ENCODE measurements at regions not wholly inside any gene's neighbourhood (a gene's known extent, or its start where the extent isn't known, plus 50 kb on each side); places are given as distances from the start of the nearest gene placed in this dataset.
"Not testable (repeated sequence)": the region's sequence is repeated elsewhere in the genome, so short reads cannot be mapped to it uniquely, and the experiment has no call there.

DNA sequence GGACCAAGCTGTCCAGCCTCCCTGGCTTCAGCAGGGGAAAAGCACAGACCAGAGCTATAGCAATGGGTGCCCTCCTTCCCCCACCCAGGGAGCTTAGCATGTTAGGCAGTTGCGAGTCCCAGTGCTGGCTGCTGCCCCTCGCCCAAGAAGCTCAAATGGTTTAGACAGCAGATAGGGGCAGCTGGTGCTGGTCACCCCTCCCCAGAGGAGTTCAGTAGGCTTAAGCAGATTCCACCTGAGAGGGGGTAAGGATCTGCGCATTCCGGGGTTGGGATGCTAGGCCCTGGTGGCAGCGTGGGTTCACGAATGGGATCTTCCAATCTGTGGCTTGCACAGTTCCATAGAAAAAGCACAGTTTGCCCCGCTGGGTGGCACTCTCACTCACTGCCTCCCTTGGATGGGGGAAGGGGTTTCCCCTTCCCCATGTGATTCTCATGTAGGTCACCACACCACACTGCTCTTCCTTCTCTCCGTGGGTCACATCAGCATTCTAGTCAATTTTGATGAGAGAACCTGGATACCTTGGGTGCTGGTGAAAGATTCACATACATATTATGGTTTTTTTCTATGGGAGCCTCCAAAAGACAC, 665.6 kb downstream of the C12orf50 start:
- no peak for DNase-seq (ENCODE audit: extremely low read depth, low read depth, low spot score)

DNA sequence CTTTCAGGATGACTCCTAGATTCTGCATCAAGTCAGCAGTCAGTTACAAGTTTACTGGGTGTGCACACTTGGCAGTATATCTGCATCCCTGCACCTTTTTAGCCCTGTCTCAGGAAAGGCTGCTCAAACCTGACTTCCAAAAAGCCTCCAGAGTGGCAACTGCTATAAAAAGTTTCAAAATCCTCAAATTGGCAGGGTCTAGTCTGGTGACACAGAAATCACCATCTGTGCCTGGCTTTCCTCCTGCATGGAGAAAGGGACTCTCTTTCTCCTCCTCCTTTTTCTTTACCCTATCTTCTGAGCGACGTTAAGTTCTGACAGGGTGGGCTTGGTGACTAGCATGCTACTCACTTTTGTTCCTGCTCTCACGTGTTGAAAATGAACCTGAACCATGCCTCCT, 679.5 kb downstream of the C12orf50 start:
- no peak for DNase-seq (ENCODE audit: extremely low read depth, low read depth, low spot score)

DNA sequence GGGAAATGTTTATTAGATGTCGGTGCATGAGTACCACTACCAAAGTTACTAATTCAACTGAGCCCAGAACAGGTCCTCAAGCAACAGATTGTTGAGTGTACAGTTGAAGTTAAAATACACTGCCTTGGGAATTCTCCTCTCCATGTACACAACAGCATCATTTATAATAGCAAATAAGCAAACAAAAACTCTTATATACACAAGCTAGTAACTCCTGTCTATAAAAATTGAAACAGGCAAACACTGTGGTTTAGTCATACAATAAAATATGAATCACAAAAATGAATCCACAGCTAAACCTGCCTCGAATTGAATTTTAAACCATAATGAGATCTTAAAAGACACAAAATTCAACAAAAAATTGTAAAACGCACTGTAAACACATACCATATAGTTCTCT, 681.1 kb downstream of the C12orf50 start:
- no peak for DNase-seq (ENCODE audit: extremely low read depth, low read depth, low spot score)

DNA sequence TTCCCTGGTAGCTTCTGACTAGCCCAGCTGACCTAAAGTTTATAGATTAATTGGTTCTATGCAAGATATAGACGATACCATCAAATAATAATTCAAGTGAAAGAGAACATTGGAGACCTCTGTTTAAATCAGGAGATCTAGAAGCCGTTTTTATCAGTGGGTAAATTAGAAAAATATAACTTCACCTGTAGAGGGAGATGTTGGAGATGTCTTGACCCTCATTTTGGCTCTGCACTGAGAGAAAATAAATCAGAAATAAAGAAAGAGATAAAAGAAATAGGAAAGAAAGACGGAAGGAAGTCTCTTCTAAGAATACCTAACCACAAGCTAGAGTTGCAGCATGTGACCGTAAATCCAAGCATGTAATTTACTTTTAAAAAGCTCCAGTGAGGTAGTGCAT, 684.5 kb downstream of the C12orf50 start:
- no peak for DNase-seq (ENCODE audit: extremely low read depth, low read depth, low spot score)

DNA sequence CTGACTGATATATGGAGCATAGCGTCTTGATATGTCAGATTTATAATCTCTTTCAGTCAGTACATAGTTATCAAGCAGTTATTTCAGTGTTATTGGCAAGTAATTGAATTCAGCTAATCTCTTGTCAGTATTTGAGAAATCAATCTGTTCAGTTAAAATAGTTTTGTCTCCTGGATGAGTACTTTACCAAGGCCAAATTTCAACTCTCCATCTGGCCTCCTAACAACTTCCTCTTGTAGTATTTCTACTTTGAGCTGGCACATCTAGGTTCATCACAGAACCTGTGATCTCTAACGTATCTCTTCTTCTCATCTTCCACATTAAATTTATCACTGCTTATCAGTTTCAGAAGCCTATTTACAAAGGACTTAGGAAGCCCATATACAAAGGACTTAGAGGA, 690.5 kb downstream of the C12orf50 start:
- no peak for DNase-seq (ENCODE audit: extremely low read depth, low read depth, low spot score)

DNA sequence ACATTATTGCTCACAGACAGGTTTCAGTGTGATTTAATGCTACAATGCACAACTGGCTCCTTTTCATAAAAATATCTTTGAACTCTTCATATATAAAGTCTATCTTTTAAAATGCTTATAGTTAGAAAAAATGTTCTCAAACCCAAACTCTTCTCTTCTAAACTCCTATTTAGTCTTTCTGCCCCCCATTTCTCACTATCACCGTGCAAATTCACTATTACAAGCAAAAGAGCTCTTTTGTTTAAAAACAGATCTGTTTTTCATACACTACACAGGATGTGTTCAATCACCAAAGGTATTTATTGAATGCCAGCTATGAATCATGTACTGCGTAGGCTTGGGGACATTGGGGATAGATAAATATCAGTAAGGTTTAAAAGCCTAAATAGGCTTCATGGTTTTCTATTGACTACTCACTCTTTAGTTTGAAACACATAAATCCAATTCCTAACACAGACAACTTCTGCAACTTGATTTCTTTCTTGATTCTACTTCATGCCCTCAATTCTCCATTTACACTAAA, 692.3 kb downstream of the C12orf50 start:
- no peak for DNase-seq (ENCODE audit: extremely low read depth, low read depth, low spot score)

DNA sequence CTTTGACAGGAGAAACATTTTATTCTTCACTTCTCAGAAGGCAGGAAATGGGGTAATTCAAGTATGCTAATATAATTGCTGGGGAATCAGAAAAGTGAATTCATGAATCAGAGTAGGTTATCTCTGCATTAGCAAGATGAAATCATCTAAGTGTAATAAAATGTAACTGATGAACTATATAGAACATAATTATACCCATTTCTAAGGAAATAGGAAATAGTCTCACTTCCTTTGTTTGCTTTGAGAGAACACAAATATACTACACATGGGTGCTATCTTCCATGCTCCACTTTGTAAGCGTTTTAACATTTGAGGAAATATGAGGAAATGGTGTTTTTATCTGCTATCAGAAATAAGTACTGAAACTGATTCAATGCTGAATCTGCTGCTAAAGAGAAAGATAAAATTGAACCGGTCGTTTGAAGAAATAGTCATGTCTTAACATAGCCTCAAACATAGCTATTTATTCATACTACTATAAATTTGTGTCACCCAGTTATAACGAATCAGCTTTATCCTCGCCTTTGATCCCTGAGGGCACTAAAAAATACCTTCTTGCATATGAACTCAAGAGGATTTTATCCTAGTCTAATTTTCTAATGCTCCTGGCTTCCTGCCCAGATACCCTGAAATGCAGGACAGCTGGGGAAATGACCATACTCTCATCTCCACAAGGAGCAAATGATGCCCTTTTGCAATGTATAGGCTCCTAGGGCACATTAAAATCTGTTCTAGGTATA, 696.0 kb downstream of the C12orf50 start:
- DNase-seq (ENCODE audit: extremely low read depth, low read depth, low spot score) = no peak

DNA sequence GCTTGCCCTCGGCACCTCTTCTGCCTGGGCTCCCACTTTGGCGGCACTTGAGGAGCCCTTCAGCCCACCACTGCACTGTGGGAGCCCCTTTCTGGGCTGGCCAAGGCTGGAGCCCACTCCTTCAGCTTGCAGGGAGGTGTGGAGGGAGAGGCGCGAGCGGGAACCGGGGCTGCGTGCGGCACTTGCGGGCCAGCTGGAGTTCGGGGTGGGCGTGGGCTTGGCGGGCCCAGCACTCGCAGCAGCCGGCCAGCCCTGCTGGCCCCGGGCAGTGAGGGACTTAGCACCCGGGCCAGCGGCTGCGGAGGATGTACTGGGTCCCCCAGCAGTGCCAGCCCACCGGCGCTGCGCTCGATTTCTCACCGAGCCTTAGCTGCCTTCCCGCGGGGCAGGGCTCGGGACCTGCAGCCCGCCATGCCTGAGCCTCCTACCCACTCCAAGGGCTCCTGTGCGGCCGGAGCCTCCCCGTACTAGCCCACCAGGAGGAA, 699.1 kb downstream of the C12orf50 start:
- DNase-seq (ENCODE audit: extremely low read depth, low read depth, low spot score) = not testable (repeated sequence)

DNA sequence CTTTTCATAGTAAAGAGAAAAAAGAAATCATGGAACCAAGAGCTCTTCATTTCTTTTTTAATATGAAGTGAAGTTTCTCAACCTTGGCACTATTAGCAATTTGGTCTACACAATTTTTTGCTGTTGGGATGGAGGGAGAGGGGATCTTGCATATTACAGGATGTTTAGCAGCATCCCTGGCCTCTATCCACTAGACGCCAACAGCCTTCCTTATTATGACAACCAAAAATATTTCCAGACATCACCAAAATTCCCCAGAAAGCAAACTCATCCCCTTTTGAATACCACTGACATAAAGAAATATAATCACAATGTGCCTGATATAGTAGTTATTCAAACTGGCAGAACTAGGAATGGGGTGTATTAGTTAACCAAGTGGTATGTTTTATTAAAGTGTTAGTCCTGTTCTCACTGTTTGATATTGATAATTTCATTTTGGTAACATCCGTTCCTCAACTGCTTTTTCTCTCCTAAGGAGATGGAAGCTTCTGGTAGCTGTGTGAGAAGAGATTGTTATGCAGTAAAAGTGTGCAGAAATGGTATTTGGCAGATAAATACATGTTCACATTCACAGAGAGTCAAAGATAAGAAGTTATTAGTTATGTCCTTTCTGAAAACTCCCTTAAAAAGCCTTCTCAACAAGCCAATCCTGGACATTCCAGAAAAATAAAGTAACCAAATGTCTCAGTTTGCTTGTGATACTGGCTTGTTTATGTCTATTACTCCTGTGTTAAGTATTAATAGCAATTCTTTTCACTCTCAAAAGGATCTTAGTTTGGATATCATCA, 699.9 kb downstream of the C12orf50 start:
- no peak for DNase-seq (ENCODE audit: extremely low read depth, low read depth, low spot score)

DNA sequence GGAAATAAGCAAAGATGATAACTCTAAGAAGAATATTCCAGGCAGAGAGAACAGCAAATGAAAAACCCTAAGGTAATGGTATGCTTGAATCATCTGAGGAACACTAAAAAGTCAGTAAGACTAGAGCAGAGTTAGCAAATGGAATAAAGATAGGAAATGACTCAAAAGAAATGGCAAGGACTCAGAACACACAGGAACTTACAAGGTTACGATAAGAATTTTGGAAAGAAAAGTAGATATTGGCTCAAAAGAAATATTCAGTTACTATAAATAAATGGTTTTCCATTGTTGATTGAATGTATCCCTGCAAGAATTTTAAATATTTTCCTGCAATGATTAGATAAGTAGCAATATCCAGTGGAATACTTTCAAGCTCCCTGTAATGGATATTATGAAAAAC, 705.8 kb downstream of the C12orf50 start:
- DNase-seq (ENCODE audit: extremely low read depth, low read depth, low spot score) = peak; percentile 76

DNA sequence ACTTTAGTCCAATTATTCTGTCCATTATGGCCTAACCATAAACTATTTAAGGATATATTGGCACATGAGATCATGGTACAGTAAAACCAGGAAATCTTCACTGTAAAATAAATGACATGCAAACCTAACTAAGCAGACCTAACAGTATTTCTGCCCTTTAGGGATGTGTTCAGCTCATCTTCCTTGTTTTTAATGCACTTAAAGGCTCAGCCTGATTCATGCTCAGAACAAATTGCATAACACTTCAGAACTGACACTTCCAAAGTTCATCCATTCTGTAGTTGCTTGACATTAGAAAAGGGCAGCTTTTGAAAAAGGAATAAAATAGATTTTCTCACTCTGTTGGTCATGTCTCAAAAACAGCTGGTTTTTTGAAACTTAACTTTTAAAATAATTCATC, 708.5 kb downstream of the C12orf50 start:
- no peak for DNase-seq (ENCODE audit: extremely low read depth, low read depth, low spot score)

DNA sequence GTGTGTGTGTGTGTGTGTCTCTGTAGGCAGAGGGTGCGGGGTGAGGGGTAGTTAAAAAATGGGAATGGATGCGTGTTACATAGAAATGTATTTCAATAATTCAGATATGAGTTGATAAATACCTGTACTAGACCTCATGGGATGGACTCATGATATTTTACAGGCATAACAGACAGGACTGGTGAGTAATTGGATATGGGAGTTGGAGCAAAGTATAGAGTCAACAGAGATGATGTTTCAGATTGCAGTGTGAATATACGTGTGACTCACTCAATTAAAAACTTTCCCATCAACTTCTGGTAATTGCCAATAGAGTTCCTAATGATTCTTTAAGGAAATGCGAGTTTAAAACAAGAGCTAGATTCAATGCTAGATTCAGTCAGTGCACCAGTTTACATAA, 711.9 kb downstream of the C12orf50 start:
- no peak for DNase-seq (ENCODE audit: extremely low read depth, low read depth, low spot score)

DNA sequence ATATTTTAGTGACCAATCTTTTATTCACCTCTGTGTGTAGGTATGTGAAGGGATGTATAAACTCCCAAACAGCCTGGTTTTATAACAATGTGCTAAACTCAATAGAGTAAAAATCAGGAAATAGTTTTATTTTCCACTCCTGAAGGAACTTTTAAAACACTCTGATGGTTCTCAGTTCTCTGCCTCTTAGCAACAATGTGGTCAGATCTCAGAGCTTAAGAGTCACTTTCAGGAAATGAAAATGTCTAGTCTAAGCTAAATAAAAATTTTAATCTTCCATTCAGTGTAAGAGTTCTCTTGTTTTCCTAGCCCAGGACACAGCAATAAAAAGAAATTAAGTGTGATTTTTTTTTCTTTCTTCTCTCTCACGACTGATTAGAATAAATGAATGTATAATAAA, 718.0 kb downstream of the C12orf50 start:
- DNase-seq (ENCODE audit: extremely low read depth, low read depth, low spot score) = no peak

DNA sequence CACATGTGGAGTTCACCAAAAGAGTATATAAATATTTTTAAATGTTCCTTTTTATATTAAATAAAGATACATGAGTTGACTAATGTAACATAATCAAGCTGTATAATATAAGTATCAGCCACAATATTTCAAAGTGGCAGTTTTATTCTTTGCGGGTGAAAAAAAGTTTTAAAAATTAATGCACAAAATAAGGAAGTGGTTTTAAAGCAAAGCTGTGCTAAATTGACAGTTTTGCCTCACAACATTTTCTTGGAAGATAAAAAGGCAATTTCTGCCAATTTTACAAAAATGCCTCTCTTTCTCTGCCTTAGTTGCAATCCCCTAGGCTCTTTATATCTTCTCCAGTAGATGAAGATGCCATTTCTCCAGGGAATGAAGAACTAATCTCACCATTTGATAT, 719.1 kb downstream of the C12orf50 start:
- no peak for DNase-seq (ENCODE audit: extremely low read depth, low read depth, low spot score)

DNA sequence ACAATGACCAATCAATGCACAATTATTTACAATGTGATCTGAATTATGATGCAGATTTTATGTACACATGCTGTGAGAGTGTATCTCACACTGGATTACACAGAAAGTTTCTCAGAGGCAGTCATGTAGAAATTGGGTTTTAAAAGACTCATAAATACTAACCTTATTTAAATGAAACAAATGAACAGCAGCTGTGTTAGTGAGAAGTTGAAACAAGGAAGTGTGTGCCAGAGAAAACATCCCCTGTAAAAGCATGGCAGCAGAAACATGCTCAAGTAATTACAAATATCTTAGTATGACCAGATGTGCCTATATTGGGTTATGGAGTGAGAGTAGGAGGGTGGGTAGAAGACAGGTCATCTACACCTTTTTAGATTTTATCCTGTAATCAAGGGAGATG, 723.7 kb downstream of the C12orf50 start:
- DNase-seq (ENCODE audit: extremely low read depth, low read depth, low spot score) = no peak

DNA sequence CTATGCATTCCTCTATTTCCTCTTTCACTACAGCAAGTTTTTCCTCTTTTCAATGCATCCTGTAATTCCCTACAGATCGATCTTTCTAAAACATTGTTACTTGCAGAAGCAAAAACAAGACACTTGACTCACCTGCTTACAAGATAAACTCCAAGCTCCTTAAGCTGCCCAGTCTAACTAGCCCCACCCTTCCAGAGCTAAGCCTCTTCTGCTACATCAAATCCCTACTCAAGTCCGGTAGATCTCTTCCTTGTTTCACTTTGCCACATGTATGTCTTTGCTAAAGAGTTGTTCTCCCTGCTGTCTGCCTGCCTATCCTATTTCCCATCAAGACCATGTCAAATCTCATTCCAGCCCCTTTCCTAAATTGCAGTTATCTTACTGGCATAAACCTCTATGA, 724.8 kb downstream of the C12orf50 start:
- no peak for DNase-seq (ENCODE audit: extremely low read depth, low read depth, low spot score)

DNA sequence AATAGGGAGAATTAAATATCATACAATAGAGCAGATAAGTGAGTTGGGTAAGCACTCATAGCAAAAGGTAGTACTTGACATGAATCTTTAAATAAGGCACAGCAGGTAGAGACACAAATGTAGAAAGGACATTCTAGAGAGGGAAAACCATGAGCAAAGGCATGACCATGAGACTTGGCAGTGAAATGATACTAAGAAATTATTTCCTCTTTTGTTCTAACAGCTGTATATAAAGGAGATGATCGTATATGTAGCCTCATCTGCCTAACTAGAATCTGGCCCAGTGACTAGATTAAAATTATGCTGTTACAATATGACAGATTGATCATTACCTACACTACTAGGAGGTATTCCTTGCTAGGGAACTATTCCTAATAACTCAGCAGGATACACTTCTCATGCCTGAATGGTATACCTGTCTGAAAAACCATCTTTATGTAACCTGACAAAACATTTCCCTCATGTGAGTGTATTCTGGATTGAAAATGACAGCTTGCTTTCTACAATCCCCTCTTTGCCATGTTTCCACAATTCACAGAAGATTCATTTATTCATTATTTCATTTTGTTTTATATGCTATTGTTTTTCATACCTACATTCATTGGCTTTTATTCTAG, 725.7 kb downstream of the C12orf50 start:
- DNase-seq (ENCODE audit: extremely low read depth, low read depth, low spot score) = no peak

DNA sequence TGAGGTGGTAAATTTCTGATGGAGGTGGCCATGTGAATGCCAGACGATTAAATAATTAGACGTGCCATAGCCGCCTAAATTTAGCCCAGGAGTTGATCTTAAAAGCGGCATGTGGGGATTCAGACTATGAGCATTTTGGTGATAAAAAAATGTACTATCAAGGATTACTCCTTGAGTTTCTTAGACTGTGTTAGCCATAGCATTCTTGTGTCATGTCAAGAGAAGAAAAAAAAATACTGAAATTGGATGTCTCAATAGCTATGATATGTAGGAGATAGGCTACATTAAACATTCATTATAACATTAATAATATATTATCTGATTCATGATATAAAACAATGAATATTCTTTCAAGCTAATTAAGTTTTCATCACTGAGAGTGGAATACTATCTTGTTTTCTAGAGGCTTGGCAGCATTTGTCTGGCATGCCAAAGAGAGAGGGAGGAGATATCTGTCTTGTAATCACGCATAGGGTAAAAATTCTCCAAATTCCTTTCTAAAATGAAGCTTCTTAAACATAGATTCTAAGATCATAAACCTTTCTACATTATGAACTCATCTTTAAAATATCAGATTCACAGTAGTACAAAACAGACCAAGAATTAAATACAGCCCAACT, 727.0 kb downstream of the C12orf50 start:
- no peak for DNase-seq (ENCODE audit: extremely low read depth, low read depth, low spot score)

DNA sequence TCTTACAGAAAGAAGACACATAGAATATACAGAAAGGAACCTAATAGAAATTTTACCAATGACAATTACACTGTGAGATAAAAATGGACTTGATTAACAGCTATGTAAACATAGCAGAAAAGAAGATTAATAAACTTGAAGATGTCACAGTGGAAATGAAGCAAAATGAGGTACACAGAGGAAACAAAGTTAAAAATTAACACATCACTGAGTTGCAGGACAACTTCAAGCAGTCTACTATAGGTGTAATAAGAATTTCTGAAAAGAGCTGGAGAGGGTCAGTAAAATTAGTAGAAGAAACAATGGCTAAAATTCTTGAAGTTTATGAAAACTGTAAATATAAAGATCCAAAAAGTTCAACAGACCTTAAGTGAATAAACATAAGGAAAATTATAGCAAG, 738.7 kb downstream of the C12orf50 start:
- no peak for DNase-seq (ENCODE audit: extremely low read depth, low read depth, low spot score)

DNA sequence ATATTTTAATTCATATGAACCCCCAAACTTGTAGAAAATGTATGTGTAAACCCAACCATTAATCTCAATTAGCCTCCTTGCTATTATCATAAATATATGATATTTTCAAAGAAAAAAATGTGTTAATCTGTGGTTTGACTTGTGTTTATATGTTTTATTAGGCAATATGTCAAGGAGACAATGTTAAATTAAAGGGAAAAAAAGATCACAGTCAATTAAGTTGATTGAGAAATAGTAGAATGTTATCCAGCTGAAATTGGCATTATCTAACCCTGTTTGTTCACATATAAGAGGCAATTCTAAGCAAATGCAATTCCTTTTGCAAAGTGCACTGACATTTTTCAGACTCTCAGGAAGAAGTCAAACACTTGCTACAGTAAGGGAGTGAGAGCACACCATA, 745.3 kb downstream of the C12orf50 start:
- no peak for DNase-seq (ENCODE audit: extremely low read depth, low read depth, low spot score)

DNA sequence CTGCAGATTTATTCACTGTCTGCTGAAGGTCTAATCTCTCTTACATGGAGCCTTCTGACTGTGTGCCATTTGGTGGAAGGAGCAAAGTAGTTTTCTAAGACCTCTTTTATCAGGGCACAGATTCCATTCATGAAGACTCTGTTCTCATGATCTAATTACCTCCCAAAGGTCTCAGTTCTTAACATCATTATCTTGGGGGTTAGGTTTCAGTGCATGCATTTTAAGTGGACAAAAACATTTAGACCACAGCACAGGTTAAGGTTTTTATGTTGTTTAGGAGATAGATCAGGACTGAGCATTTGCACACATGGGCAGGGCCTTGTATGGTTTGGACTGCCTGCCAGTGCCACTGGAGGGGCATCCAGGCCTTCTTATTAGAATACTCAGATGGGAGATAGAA, 746.1 kb downstream of the C12orf50 start:
- no peak for DNase-seq (ENCODE audit: extremely low read depth, low read depth, low spot score)
